ENCODE measurements at regions not wholly inside any gene's neighbourhood (a gene's known extent, or its start where the extent isn't known, plus 50 kb on each side); places are given as distances from the start of the nearest gene placed in this dataset.
"Not testable (repeated sequence)": the region's sequence is repeated elsewhere in the genome, so short reads cannot be mapped to it uniquely, and the experiment has no call there.

- not testable (repeated sequence) for H3K36me3 ChIP-seq (ENCODE audit: control insufficient read depth, insufficient read depth, low read length); H3K9me3 ChIP-seq (ENCODE audit: control insufficient read depth, low read length); H3K27ac ChIP-seq (ENCODE audit: insufficient read depth, low read depth, low read length, poor library complexity, severe bottlenecking); H3K4me3 ChIP-seq (ENCODE audit: insufficient read depth, low read depth, low read length); H3K4me1 ChIP-seq (ENCODE audit: control insufficient read depth, insufficient read depth, low read length); H3K27me3 ChIP-seq (ENCODE audit: control insufficient read depth, insufficient read depth, low read length, poor library complexity, severe bottlenecking)
- WGBS, 2 experiments, result 73 to 94% methylated on average over 2 to 3 of the region's 3 CpGs
These were observed 67.3 kb upstream of the KCNA1 start for GRCh38 chr12:4842401-4842800.

GRCh38 chr12:4843907-4844306 is 65.8 kb upstream of the KCNA1 start:
- H3K9me3 ChIP-seq (ENCODE audit: control insufficient read depth, low read length), result no peaks in the 10 kb centered on the region
- 89 to 94% methylated on average over 3 to 4 of the region's 4 CpGs for WGBS, 2 experiments
- no peak overlapping the region for H3K4me3 ChIP-seq (ENCODE audit: insufficient read depth, low read depth, low read length)
- H3K27me3 ChIP-seq (ENCODE audit: control insufficient read depth, insufficient read depth, low read length, poor library complexity, severe bottlenecking), result no peaks in the 10 kb centered on the region
- no peaks in the 10 kb centered on the region for H3K36me3 ChIP-seq (ENCODE audit: control insufficient read depth, insufficient read depth, low read length)
- H3K4me1 ChIP-seq (ENCODE audit: control insufficient read depth, insufficient read depth, low read length), result no peaks in the 10 kb centered on the region
- no peak overlapping the region for H3K27ac ChIP-seq (ENCODE audit: insufficient read depth, low read depth, low read length, poor library complexity, severe bottlenecking)

GRCh38 chr12:4847713-4848112 is 62.0 kb upstream of the KCNA1 start:
- no peaks in the 10 kb centered on the region for H3K27me3 ChIP-seq (ENCODE audit: control insufficient read depth, insufficient read depth, low read length, poor library complexity, severe bottlenecking)
- no peak overlapping the region for H3K27ac ChIP-seq (ENCODE audit: insufficient read depth, low read depth, low read length, poor library complexity, severe bottlenecking)
- H3K4me3 ChIP-seq (ENCODE audit: insufficient read depth, low read depth, low read length), result no peak overlapping the region
- H3K36me3 ChIP-seq (ENCODE audit: control insufficient read depth, insufficient read depth, low read length), result no peaks in the 10 kb centered on the region
- no peaks in the 10 kb centered on the region for H3K9me3 ChIP-seq (ENCODE audit: control insufficient read depth, low read length)
- no peaks in the 10 kb centered on the region for H3K4me1 ChIP-seq (ENCODE audit: control insufficient read depth, insufficient read depth, low read length)

- no peak overlapping the region for H3K27ac ChIP-seq (ENCODE audit: insufficient read depth, low read depth, low read length, poor library complexity, severe bottlenecking)
- no peaks in the 10 kb centered on the region for H3K9me3 ChIP-seq (ENCODE audit: control insufficient read depth, low read length)
- no peaks in the 10 kb centered on the region for H3K27me3 ChIP-seq (ENCODE audit: control insufficient read depth, insufficient read depth, low read length, poor library complexity, severe bottlenecking)
- no peaks in the 10 kb centered on the region for H3K36me3 ChIP-seq (ENCODE audit: control insufficient read depth, insufficient read depth, low read length)
- no peak overlapping the region for H3K4me3 ChIP-seq (ENCODE audit: insufficient read depth, low read depth, low read length)
- WGBS, 2 experiments, result 80 to 94% methylated on average over 4 of the region's 5 CpGs
- H3K4me1 ChIP-seq (ENCODE audit: control insufficient read depth, insufficient read depth, low read length), result no peaks in the 10 kb centered on the region
These were observed 60.6 kb upstream of the KCNA1 start for GRCh38 chr12:4849115-4849541.

GRCh38 chr12:4849795-4850345 is 59.8 kb upstream of the KCNA1 start:
- Histone ChIP-seq H3K27me3 (ENCODE audit: control insufficient read depth, insufficient read depth, low read length, poor library complexity, severe bottlenecking) (no peaks in the 10 kb centered on the region), H3K36me3 (ENCODE audit: control insufficient read depth, insufficient read depth, low read length) (no peaks in the 10 kb centered on the region), H3K4me3 (ENCODE audit: insufficient read depth, low read depth, low read length) (no peak overlapping the region), H3K9me3 (ENCODE audit: control insufficient read depth, low read length) (no peaks in the 10 kb centered on the region), H3K4me1 (ENCODE audit: control insufficient read depth, insufficient read depth, low read length) (no peaks in the 10 kb centered on the region), H3K27ac (ENCODE audit: insufficient read depth, low read depth, low read length, poor library complexity, severe bottlenecking) (no peak overlapping the region)
- 78% methylated on average over 18 of the region's 18 CpGs for WGBS, 2 experiments

GRCh38 chr12:4850857-4851380 is 58.8 kb upstream of the KCNA1 start:
- Histone ChIP-seq H3K27me3 (ENCODE audit: control insufficient read depth, insufficient read depth, low read length, poor library complexity, severe bottlenecking) (peaks cover 4% of the 10 kb centered on the region), H3K9me3 (ENCODE audit: control insufficient read depth, low read length) (no peaks in the 10 kb centered on the region), H3K27ac (ENCODE audit: insufficient read depth, low read depth, low read length, poor library complexity, severe bottlenecking) (no peak overlapping the region), H3K4me1 (ENCODE audit: control insufficient read depth, insufficient read depth, low read length) (no peaks in the 10 kb centered on the region), H3K4me3 (ENCODE audit: insufficient read depth, low read depth, low read length) (no peak overlapping the region), H3K36me3 (ENCODE audit: control insufficient read depth, insufficient read depth, low read length) (no peaks in the 10 kb centered on the region)
- WGBS, 2 experiments, result 94 to 95% methylated on average over 9 of the region's 9 CpGs

GRCh38 chr12:4852308-4852707 is 57.4 kb upstream of the KCNA1 start:
- no peaks in the 10 kb centered on the region for H3K4me1 ChIP-seq (ENCODE audit: control insufficient read depth, insufficient read depth, low read length)
- H3K27me3 ChIP-seq (ENCODE audit: control insufficient read depth, insufficient read depth, low read length, poor library complexity, severe bottlenecking), result peaks cover 9% of the 10 kb centered on the region
- WGBS, 2 experiments, result 86 to 89% methylated on average over 8 of the region's 8 CpGs
- no peaks in the 10 kb centered on the region for H3K36me3 ChIP-seq (ENCODE audit: control insufficient read depth, insufficient read depth, low read length)
- no peak overlapping the region for H3K4me3 ChIP-seq (ENCODE audit: insufficient read depth, low read depth, low read length)
- H3K9me3 ChIP-seq (ENCODE audit: control insufficient read depth, low read length), result no peaks in the 10 kb centered on the region
- no peak overlapping the region for H3K27ac ChIP-seq (ENCODE audit: insufficient read depth, low read depth, low read length, poor library complexity, severe bottlenecking)

- H3K9me3 ChIP-seq (ENCODE audit: control insufficient read depth, low read length), result no peaks in the 10 kb centered on the region
- H3K4me3 ChIP-seq (ENCODE audit: insufficient read depth, low read depth, low read length), result no peak overlapping the region
- no peak overlapping the region for H3K27ac ChIP-seq (ENCODE audit: insufficient read depth, low read depth, low read length, poor library complexity, severe bottlenecking)
- H3K4me1 ChIP-seq (ENCODE audit: control insufficient read depth, insufficient read depth, low read length), result no peaks in the 10 kb centered on the region
- H3K27me3 ChIP-seq (ENCODE audit: control insufficient read depth, insufficient read depth, low read length, poor library complexity, severe bottlenecking), result peaks cover 15% of the 10 kb centered on the region
- no peaks in the 10 kb centered on the region for H3K36me3 ChIP-seq (ENCODE audit: control insufficient read depth, insufficient read depth, low read length)
- WGBS, 2 experiments, result 95 to 96% methylated on average over 12 of the region's 12 CpGs
These were observed 56.8 kb upstream of the KCNA1 start for GRCh38 chr12:4852911-4853310.

GRCh38 chr12:4855121-4855924 is 54.4 kb upstream of the KCNA1 start:
- Histone ChIP-seq H3K36me3 (ENCODE audit: control insufficient read depth, insufficient read depth, low read length) (no peaks in the 10 kb centered on the region), H3K27ac (ENCODE audit: insufficient read depth, low read depth, low read length, poor library complexity, severe bottlenecking) (no peak overlapping the region), H3K4me1 (ENCODE audit: control insufficient read depth, insufficient read depth, low read length) (no peaks in the 10 kb centered on the region), H3K27me3 (ENCODE audit: control insufficient read depth, insufficient read depth, low read length, poor library complexity, severe bottlenecking) (peaks cover 27% of the 10 kb centered on the region), H3K9me3 (ENCODE audit: control insufficient read depth, low read length) (no peaks in the 10 kb centered on the region), H3K4me3 (ENCODE audit: insufficient read depth, low read depth, low read length) (no peak overlapping the region)
- WGBS, 2 experiments, result 51 to 53% methylated on average over 14 of the region's 14 CpGs

GRCh38 chr12:4856596-4856995 is 53.1 kb upstream of the KCNA1 start:
- no peaks in the 10 kb centered on the region for H3K9me3 ChIP-seq (ENCODE audit: control insufficient read depth, low read length)
- no peak overlapping the region for H3K27ac ChIP-seq (ENCODE audit: insufficient read depth, low read depth, low read length, poor library complexity, severe bottlenecking)
- no peaks in the 10 kb centered on the region for H3K4me1 ChIP-seq (ENCODE audit: control insufficient read depth, insufficient read depth, low read length)
- peaks cover 27% of the 10 kb centered on the region for H3K27me3 ChIP-seq (ENCODE audit: control insufficient read depth, insufficient read depth, low read length, poor library complexity, severe bottlenecking)
- 79 to 91% methylated on average over 2 to 5 of the region's 5 CpGs for WGBS, 2 experiments
- no peaks in the 10 kb centered on the region for H3K36me3 ChIP-seq (ENCODE audit: control insufficient read depth, insufficient read depth, low read length)
- H3K4me3 ChIP-seq (ENCODE audit: insufficient read depth, low read depth, low read length), result no peak overlapping the region
